22Rv1 (cell line): ENCODE measurements at regions not wholly inside any gene's neighbourhood (a gene's known extent, or its start where the extent isn't known, plus 50 kb on each side); places are given as distances from the start of the nearest gene placed in this dataset.

ENCODE experiments used
- H3K27ac ChIP-seq: fragments of 450-650 bp; 2 replicates; pipeline ENCODE4 v1.5.1; 2017
- ZFX ChIP-seq: fragments of 450-650 bp; IDR thresholded peaks from 2 replicates; pipeline ENCODE4 v1.6.1; 2017; ENCODE audit warnings: antibody characterized with exemption, borderline replicate concordance
- TF ChIP-seq, protein P1 (sequence below): fragments of 450-650 bp; IDR thresholded peaks from 2 replicates; pipeline ENCODE4 v1.5.1; 2017; ENCODE audit warnings: mild to moderate bottlenecking

DNA sequence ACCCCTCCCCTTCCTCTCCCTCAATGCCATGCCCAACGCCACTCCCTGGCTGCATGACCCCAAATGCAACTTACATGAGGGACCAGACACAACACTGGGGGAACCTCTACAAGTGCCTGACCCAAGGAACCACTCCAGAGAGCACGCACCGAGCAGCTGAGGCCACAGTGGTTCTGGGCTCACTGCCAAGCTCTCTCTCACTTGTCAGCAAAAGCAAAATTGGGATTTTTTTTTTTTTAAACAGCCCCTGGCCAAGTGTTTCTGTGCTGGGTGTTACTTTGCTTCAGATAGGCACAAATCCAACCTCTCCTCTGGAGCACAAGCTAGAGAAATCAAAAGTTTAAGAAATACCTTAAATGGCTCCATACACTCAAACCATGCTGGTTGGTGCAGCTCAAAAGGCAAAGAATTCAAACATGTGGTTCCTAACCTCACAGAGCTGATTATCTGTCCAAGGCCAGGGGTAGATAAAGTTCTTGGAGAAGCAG lies 363.0 kb downstream of the SETD4 start:
- H3K27ac ChIP-seq: no peak overlapping the region
- TF ChIP-seq ZFX: no peak
- TF ChIP-seq, protein P1, sequence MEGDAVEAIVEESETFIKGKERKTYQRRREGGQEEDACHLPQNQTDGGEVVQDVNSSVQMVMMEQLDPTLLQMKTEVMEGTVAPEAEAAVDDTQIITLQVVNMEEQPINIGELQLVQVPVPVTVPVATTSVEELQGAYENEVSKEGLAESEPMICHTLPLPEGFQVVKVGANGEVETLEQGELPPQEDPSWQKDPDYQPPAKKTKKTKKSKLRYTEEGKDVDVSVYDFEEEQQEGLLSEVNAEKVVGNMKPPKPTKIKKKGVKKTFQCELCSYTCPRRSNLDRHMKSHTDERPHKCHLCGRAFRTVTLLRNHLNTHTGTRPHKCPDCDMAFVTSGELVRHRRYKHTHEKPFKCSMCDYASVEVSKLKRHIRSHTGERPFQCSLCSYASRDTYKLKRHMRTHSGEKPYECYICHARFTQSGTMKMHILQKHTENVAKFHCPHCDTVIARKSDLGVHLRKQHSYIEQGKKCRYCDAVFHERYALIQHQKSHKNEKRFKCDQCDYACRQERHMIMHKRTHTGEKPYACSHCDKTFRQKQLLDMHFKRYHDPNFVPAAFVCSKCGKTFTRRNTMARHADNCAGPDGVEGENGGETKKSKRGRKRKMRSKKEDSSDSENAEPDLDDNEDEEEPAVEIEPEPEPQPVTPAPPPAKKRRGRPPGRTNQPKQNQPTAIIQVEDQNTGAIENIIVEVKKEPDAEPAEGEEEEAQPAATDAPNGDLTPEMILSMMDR: no peak

DNA sequence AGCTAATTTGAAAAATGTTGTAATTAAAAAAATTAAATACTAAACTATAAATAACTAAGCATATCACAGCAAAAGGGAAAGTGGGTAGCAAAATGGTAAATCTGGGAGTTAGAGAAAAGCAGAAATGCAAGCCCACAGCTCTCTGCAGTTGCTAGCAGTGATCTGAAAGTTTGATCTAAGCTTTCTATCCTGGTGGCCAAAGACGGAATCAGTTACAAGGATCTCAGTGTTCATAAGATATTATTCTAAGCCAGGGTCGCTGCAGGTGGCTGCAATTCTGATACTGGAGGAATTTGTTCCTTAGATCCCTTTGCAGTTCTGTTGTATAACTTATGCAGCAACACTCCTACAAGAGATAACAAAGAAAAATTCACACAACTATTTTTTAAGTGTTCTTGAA lies 363.7 kb downstream of the SETD4 start:
- no peak for TF ChIP-seq ZFX
- TF ChIP-seq, protein P1: no peak
- no peak overlapping the region for H3K27ac ChIP-seq

DNA sequence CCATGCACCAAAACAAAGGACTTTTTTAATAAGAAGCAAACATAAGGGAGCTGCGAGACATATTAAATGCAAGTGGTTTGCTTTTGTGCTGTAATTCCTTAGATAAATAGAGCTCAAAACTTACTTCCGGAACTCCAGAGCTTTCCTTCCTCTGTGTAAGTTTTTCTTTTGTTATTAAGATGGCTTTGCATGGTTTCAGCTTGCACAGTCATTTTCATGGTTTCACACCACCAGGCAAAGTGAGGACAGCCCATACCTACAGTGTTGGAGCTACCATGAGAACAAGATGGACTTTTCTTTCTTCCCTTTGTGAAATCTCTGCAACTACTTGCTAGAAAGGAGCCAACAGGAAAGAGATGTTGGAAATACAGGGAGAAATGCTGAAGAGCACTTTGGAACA lies 368.0 kb downstream of the SETD4 start:
- no peak for TF ChIP-seq ZFX
- TF ChIP-seq, protein P1: no peak
- H3K27ac ChIP-seq: no peak overlapping the region

DNA sequence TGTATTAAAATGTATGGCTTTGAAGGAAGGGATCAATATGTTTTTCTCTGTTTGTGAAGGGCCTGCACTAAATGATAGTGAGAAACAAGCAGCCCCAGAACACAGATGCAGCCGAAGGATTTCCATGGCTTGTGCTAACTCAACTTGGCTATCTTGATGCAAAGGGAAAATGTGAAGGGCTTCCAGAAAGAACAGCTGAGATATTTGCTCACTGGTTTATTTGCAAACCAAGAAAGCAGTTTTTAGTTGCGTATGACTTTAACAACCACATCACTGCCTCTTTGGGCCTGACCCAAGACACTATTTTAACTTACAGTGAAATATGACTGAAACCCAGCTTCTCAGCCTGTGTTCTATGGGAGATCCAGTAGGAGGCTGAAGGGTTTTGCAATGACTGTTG lies 369.9 kb downstream of the SETD4 start:
- no peak overlapping the region for H3K27ac ChIP-seq
- TF ChIP-seq, protein P1: no peak
- no peak for TF ChIP-seq ZFX

DNA sequence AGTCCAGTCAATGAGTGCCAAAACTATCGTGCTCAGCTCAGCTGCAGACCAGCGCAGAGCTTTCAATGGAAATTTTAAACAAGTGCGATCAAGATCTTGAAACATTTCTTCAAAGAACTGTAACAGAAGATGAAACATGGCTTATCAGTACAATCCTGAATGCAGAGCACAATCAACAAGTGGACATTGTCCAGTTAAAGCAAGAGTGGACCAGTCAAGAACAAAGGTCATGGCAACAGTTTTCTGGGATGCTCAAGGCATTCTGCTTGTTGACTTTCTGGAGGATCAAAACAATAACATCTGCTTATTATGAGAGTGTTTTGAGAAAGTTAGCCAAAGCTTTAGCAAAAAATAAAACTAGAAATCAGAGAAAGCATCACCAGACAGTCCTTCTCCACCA lies 374.2 kb downstream of the SETD4 start:
- H3K27ac ChIP-seq: no peak overlapping the region
- TF ChIP-seq ZFX: no peak
- TF ChIP-seq, protein P1: no peak

DNA sequence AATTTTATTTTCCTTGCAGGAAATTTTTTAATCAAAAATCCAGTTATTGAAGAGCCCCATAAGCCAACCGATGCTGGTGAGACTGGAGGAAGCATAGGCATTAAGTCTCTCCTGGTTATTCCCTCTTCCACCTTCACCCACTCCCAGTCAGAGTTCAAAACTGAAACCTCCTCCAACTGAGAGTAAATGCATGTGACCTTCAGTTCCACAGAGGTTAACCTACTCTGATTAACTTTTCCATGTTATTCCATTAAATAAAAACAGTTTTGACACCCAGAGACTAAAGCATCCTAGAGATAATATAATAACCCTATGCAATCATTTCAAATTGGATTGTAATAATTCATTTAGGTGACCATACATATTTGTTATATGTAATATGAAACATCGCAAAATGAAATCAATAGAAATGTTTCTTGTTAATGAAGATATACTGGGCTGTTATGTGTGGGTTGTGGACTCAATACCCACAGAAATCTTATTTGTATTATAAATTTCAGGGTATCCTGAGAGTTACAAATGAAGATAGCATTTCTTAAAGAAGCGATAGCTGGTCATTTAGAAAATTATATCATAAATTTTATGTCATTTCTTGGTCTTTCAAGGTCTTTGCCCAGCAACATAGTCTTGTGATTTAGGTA lies 376.5 kb downstream of the SETD4 start:
- TF ChIP-seq ZFX: no peak
- TF ChIP-seq, protein P1: no peak
- no peak overlapping the region for H3K27ac ChIP-seq

DNA sequence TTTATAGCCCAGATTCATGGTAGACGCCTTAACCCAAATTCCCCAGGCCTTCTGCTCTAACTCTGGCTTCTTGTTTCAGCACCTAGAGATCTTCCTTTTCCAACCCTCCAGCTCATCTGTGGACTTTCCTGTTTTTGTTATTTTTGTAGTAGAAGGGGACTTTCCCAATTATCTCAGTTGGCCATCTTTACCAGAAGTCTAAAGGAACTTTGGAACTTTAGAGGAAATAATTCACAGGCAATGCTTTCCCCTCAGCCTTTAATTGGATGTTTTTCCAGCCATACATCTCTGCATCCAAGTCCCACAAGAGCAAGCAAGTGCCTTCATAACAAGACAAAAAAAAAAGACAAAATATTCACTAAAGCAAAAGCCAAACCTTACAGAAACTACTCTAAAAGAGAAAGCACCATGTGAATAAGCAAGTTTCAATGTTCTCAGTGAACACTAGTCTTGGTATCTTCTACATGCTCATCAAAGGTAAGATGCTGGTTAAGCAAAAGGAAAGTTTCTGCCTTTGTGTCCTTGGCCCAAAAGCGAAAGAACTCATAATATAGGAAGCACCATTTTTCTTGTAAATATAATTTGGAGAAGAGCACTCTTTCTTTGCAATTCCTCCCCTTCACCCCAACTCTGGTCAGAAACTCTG lies 377.3 kb downstream of the SETD4 start:
- TF ChIP-seq ZFX: no peak
- TF ChIP-seq, protein P1: no peak
- no peak overlapping the region for H3K27ac ChIP-seq
